Endodermal cell (in vitro differentiated cells): ENCODE measurements at regions not wholly inside any gene's neighbourhood (a gene's known extent, or its start where the extent isn't known, plus 50 kb on each side); places are given as distances from the start of the nearest gene placed in this dataset.

Experiments
- DNase-seq: peaks from one replicate; pipeline ENCODE4 v3.0.0-alpha.2; 2017
- H3K27ac ChIP-seq: 2 replicates; pipeline ENCODE4 v1.5.1; 2013; ENCODE audit warnings: mild to moderate bottlenecking, low read depth, low read length, moderate library complexity
- H3K27me3 ChIP-seq: 2 replicates; pipeline ENCODE4 v1.6.1; 2013; ENCODE audit warnings: mild to moderate bottlenecking, low read length, moderate library complexity; ENCODE audit not compliant: insufficient read depth, control insufficient read depth, poor library complexity, severe bottlenecking
- H3K36me3 ChIP-seq: 2 replicates; pipeline ENCODE4 v1.7.0; 2013; ENCODE audit warnings: mild to moderate bottlenecking, low read length, moderate library complexity; ENCODE audit not compliant: control insufficient read depth, insufficient read depth
- H3K4me1 ChIP-seq: one replicate; pipeline ENCODE4 v1.7.0; 2013; ENCODE audit warnings: low read length; ENCODE audit not compliant: control insufficient read depth, insufficient read depth
- H3K4me3 ChIP-seq: 2 replicates; pipeline ENCODE4 v1.5.1; 2013; ENCODE audit warnings: mild to moderate bottlenecking, low read length, moderate library complexity
- H3K9ac ChIP-seq: 2 replicates; pipeline ENCODE4 v1.6.1; 2013; ENCODE audit warnings: mild to moderate bottlenecking, low read length, moderate library complexity; ENCODE audit not compliant: poor library complexity, severe bottlenecking; ENCODE audit errors: extremely low read depth
- H3K9me3 ChIP-seq: 2 replicates; pipeline ENCODE4 v1.6.1; 2013; ENCODE audit warnings: mild to moderate bottlenecking, low read length, moderate library complexity; ENCODE audit not compliant: control insufficient read depth
- H3K27ac Mint-ChIP-seq: 2 replicates; pipeline ENCODE4 v1.8.0; 2020; ENCODE audit warnings: mixed read lengths
- H3K27me3 Mint-ChIP-seq: 2 replicates; pipeline ENCODE4 v1.8.0; 2021; ENCODE audit warnings: mild to moderate bottlenecking, mixed read lengths; ENCODE audit not compliant: insufficient read depth
- H3K36me3 Mint-ChIP-seq: 2 replicates; pipeline ENCODE4 v1.8.0; 2020; ENCODE audit warnings: low read depth, mixed read lengths
- H3K4me1 Mint-ChIP-seq: 2 replicates; pipeline ENCODE4 v1.8.0; 2020; ENCODE audit warnings: mixed read lengths
- H3K4me3 Mint-ChIP-seq: 2 replicates; pipeline ENCODE4 v1.8.0; 2020; ENCODE audit warnings: mild to moderate bottlenecking, moderate library complexity, mixed read lengths
- H3K9me3 Mint-ChIP-seq: 2 replicates; pipeline ENCODE4 v1.8.0; 2020; ENCODE audit warnings: mild to moderate bottlenecking, mixed read lengths
- WGBS, 2 experiments: methylation state at CpG; one replicate each; pipeline versions ENCODE4 v1.1.5 to v1.1.7; 2013; ENCODE audit warnings: missing lambda C conversion rate in 2 of 2, mixed read lengths in 1 of 2; ENCODE audit not compliant: insufficient coverage in 1 of 2, insufficient read length in 1 of 2; 5-methylcytosine and 5-hydroxymethylcytosine counted together
- TF ChIP-seq, protein P1 (sequence below): fragments of 200-600 bp; sonication (generic); conservative IDR thresholded peaks from 2 replicates; pipeline ENCODE4 v1.5.0; 2021; ENCODE audit warnings: antibody characterized with exemption, mild to moderate bottlenecking

DNA sequence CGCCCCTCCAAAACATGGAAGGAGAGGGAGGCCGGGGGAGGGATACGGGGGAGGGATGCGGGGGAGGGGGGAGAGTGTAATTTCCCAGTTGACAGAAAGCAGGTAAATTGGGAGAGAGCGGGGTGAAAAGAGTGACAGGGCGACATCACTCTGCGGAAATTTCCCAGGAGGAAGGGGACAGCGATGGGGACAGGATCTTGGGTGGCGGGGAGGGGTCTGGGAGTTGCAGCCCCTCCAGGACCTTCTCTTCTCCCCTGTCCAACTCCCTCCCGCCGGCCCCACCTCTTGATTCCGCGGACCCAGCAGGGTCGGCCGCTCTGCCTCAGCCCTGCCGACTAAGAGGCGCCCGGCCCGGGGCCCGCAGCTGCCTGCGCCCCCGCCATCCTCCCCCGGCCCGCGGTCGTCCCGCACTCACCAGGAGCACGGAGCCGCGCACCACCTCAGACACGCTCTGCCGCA, 108.0 kb upstream of the DOCK9 start:
- no peak for DNase-seq
- no peak overlapping the region for H3K27ac Mint-ChIP-seq

DNA sequence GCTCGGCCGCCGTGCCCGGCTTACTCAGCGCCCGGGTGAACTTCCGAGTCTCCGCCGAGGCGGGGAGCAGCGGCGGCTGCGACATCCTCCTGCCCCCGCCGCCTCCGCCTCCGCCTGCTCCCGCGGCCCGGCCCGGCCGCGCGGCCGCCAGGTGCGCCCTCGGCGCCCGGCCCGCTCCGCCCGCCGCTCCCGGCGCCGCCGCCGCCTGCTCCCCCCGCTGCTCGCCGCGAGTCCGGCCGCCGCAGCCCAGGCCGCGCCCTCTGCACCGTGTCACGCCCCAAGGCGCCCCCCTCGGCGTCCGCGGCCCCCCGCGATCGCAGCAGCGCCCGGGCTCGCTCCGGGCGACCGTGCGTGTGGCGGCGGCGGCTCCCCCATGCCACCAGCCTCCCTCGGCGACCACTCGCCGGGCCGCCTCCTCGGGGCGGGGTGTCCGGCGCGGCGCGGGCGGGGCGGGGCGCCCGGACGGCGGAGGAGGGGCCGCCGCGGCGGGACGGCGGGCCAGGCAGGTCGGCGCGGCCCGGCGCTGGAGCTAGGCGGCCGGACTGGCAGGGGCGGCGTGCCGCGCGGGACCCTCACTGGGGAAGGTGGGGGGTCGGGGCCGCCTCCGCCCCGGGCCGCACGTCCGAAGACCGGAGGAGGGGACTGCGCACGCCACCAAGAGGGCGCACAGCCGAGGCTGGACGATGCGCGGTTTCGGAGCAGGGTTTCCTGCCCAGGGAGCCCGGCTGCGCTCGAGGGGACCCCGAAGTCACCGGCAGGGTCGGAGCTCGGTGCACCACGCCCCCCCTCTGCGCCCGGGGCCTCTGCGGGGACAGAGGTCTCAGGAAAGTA, 108.6 kb upstream of the DOCK9 start:
- H3K4me1 ChIP-seq, result no peaks in the 10 kb centered on the region
- Mint-ChIP-seq H3K9me3 (no peaks in the 10 kb centered on the region), H3K4me1 (peaks cover 13% of the 10 kb centered on the region), H3K27me3 (peaks cover 47% of the 10 kb centered on the region), H3K4me3 (peak overlapping the region; percentile 78), H3K27ac (no peak overlapping the region), H3K36me3 (no peaks in the 10 kb centered on the region)
- peak; percentile 82 for DNase-seq
- no peaks in the 10 kb centered on the region for H3K9me3 ChIP-seq
- H3K36me3 ChIP-seq, result no peaks in the 10 kb centered on the region
- H3K4me3 ChIP-seq, result peak overlapping the region; percentile 78
- no peak overlapping the region for H3K9ac ChIP-seq
- H3K27me3 ChIP-seq, result peaks cover 65% of the 10 kb centered on the region
- H3K27ac ChIP-seq, result no peak overlapping the region
- 0% methylated on average over 36 to 130 of the region's 130 CpGs for WGBS, 2 experiments
- TF ChIP-seq, protein P1, sequence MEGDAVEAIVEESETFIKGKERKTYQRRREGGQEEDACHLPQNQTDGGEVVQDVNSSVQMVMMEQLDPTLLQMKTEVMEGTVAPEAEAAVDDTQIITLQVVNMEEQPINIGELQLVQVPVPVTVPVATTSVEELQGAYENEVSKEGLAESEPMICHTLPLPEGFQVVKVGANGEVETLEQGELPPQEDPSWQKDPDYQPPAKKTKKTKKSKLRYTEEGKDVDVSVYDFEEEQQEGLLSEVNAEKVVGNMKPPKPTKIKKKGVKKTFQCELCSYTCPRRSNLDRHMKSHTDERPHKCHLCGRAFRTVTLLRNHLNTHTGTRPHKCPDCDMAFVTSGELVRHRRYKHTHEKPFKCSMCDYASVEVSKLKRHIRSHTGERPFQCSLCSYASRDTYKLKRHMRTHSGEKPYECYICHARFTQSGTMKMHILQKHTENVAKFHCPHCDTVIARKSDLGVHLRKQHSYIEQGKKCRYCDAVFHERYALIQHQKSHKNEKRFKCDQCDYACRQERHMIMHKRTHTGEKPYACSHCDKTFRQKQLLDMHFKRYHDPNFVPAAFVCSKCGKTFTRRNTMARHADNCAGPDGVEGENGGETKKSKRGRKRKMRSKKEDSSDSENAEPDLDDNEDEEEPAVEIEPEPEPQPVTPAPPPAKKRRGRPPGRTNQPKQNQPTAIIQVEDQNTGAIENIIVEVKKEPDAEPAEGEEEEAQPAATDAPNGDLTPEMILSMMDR, result no peak

More for the DNA sequence above, 108.0 kb upstream of the DOCK9 start:
- Histone ChIP-seq H3K4me3 (peak overlapping the region; percentile 68), H3K9ac (no peak overlapping the region), H3K4me1 (no peaks in the 10 kb centered on the region), H3K9me3 (no peaks in the 10 kb centered on the region), H3K27me3 (peaks cover 65% of the 10 kb centered on the region), H3K36me3 (no peaks in the 10 kb centered on the region), H3K27ac (no peak overlapping the region)
- Mint-ChIP-seq H3K4me1 (peaks cover 13% of the 10 kb centered on the region), H3K9me3 (no peaks in the 10 kb centered on the region), H3K27me3 (peaks cover 47% of the 10 kb centered on the region), H3K4me3 (peak overlapping the region; percentile 78), H3K36me3 (no peaks in the 10 kb centered on the region)
- 0 to 1% methylated on average over 3 to 28 of the region's 32 CpGs for WGBS, 2 experiments
- TF ChIP-seq, protein P1, result no peak

DNA sequence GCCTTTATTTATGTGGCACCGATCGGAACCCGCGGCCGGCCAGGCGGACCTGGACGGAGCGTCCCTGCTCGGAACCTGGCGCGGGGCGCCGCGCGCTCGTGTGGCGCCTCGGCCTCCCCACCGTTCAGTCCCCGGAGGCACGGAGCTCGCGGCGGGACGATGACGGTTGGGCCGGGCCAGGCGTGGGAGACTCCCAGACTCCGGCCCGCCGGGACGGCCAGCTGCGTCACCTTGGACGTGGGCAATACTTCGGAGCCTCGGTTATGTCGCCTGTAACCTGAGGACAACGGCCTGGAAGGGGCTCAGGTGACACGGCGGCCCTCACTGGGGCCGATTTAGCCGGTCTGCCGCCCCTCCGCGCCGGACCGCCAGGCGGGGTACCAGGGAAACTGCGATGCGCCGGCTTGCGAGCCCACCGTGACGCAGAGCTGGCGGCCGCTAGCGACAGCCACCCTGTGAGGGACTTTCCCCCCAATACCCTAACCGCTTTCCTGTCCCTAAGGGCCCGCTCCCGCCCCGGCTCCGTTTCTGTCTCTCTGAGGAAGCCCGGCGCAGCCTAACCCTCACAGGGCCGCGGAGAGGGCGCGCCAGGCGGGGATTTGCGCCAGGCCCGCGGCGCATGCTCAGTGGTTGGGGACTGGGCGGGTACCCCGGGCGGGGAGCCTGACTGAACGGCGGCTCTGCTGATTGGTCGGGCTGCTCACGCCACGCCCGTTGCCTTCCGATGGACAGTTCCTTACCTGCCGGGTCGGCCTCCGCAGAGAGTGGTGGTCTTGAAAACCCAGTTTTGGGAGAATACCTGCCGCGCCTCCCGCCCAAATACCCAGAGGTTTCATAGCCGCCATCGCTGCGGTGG, 109.5 kb upstream of the DOCK9 start:
- Mint-ChIP-seq H3K27me3 (peaks cover 47% of the 10 kb centered on the region), H3K27ac (peak overlapping the region; percentile 88), H3K9me3 (no peaks in the 10 kb centered on the region), H3K4me1 (peaks cover 13% of the 10 kb centered on the region), H3K4me3 (peak overlapping the region; percentile 78), H3K36me3 (no peaks in the 10 kb centered on the region)
- no peaks in the 10 kb centered on the region for H3K36me3 ChIP-seq
- peak; percentile 98 for DNase-seq
- no peaks in the 10 kb centered on the region for H3K4me1 ChIP-seq
- H3K27me3 ChIP-seq, result peaks cover 65% of the 10 kb centered on the region
- H3K27ac ChIP-seq, result no peak overlapping the region
- H3K4me3 ChIP-seq, result peak overlapping the region; percentile 78
- 0 to 1% methylated on average over 47 to 92 of the region's 92 CpGs for WGBS, 2 experiments
- H3K9ac ChIP-seq, result no peak overlapping the region
- TF ChIP-seq, protein P1, result peak; percentile 70
- H3K9me3 ChIP-seq, result no peaks in the 10 kb centered on the region
